Thyroid gland (tissue), 4 donors: ENCODE measurements at regions not wholly inside any gene's neighbourhood (a gene's known extent, or its start where the extent isn't known, plus 50 kb on each side); places are given as distances from the start of the nearest gene placed in this dataset.

Source experiments
- POLR2A ChIP-seq, 2 donors: fragments of 450-650 bp; IDR thresholded peaks; one replicate each; pipeline ENCODE4 v1.6.1; 2017; ENCODE audit warnings: antibody characterized with exemption in 2 of 2, mild to moderate bottlenecking in 2 of 2, moderate library complexity in 1 of 2
- TF ChIP-seq, protein P1 (sequence below), 6 experiments: fragments of 200-600 bp in 3 of 6; fragments of 450-650 bp in 3 of 6; sonication (generic) in 3 of 6; IDR thresholded peaks; one replicate each; pipeline ENCODE4 v1.5.1; 2016 to 2019; ENCODE audit warnings: antibody characterized with exemption in 6 of 6, mild to moderate bottlenecking in 2 of 6, inconsistent platforms in 1 of 6, moderate library complexity in 1 of 6

DNA sequence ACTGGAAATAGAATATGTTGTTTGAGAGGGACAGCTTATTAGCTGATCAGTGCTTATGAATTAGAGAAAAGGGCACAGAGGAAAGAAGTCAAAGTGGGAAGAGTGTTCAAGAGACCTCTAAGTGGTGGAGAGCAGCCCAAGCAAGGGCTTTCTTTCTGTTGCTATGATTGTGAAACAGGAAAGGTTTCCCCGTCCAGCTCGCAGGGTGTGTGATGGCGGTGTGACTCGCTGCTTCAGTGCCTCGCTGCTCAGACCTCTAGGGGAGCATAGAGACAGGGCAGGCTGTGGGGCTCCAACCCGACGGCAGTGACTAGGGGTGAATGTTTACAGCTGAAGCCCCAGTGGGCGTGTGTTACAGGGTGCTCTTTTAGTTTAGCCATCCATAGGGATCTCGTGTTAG lies 166.5 kb upstream of the COPS8 start:
- TF ChIP-seq, protein P1, sequence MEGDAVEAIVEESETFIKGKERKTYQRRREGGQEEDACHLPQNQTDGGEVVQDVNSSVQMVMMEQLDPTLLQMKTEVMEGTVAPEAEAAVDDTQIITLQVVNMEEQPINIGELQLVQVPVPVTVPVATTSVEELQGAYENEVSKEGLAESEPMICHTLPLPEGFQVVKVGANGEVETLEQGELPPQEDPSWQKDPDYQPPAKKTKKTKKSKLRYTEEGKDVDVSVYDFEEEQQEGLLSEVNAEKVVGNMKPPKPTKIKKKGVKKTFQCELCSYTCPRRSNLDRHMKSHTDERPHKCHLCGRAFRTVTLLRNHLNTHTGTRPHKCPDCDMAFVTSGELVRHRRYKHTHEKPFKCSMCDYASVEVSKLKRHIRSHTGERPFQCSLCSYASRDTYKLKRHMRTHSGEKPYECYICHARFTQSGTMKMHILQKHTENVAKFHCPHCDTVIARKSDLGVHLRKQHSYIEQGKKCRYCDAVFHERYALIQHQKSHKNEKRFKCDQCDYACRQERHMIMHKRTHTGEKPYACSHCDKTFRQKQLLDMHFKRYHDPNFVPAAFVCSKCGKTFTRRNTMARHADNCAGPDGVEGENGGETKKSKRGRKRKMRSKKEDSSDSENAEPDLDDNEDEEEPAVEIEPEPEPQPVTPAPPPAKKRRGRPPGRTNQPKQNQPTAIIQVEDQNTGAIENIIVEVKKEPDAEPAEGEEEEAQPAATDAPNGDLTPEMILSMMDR (IDR thresholded peaks at IDR 0.05): no peak
- TF ChIP-seq POLR2A (IDR thresholded peaks at IDR 0.05): no peak
